ENCODE measurements at regions not wholly inside any gene's neighbourhood (a gene's known extent, or its start where the extent isn't known, plus 50 kb on each side); places are given as distances from the start of the nearest gene placed in this dataset.

GRCh38 chr9:126158588-126159429, 167.8 kb upstream of the MVB12B start:
- TF ChIP-seq CTCF (IDR thresholded peaks at IDR 0.05; ENCODE audit: poor library complexity, severe bottlenecking) (no peak), RAD21 (conservative IDR thresholded peaks at IDR 0.05) (no peak), POLR2AphosphoS5 (IDR thresholded peaks at IDR 0.05) (no peak)
